NB4 (cell line): ENCODE measurements at regions not wholly inside any gene's neighbourhood (a gene's known extent, or its start where the extent isn't known, plus 50 kb on each side); places are given as distances from the start of the nearest gene placed in this dataset.

ENCODE experiments used
- CTCF ChIP-seq: IDR thresholded peaks from one replicate; pipeline ENCODE4 v1.5.1; 2012; ENCODE audit warnings: low read depth, low read length
- MAX ChIP-seq: IDR thresholded peaks from 2 replicates; pipeline ENCODE4 v1.6.1; 2011; ENCODE audit warnings: low read depth, low read length
- MYC ChIP-seq: IDR thresholded peaks from 2 replicates; pipeline ENCODE4 v1.6.1; 2011; ENCODE audit warnings: low read depth, low read length
- POLR2A ChIP-seq: IDR thresholded peaks from 2 replicates; pipeline ENCODE4 v1.6.1; 2011; ENCODE audit warnings: mild to moderate bottlenecking; ENCODE audit not compliant: insufficient read length; ENCODE audit errors: extremely low read depth

GRCh38 chr5:82967072-82967471 is 110.1 kb downstream of the TMEM167A start:
- TF ChIP-seq CTCF: no peak
- no peak for TF ChIP-seq POLR2A
- TF ChIP-seq MYC: no peak
- TF ChIP-seq MAX: no peak
